ENCODE measurements at regions not wholly inside any gene's neighbourhood (a gene's known extent, or its start where the extent isn't known, plus 50 kb on each side); places are given as distances from the start of the nearest gene placed in this dataset.

DNA sequence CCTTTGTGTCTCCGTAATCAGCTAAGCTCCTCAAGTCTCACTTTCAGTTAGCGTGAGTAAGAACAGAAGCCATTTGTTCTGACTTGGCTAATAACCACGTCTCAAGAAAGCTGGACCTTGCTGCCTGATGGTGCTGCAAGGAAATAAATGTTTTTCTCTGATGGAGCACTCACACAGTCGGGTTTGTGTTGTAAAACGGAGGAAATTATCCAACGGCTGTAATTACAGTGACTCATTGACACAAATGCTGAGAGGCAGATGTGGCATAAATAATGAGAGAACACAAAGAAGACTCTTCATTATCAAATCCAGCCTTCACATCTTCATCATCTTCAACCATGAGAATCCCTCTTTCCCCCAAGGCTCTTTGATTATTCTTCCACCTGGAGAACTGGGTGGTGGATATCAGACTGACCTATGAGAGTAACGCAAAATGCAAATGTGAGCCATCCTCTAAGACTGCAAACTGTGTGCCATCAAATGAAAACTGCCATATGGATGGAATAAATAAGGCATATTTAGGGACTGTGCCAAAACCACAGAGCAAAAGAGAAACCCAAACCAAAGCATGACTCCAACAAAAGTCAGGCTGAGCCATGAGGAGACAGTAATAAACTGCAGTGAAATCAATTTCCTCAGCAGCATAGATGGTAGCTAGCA, 252.6 kb downstream of the RND3 start:
- no peaks in the 10 kb centered on the region for H3K27me3 ChIP-seq (ENCODE audit: control insufficient read depth, insufficient read depth, low read length)
- no peaks in the 10 kb centered on the region for H3K4me1 ChIP-seq (ENCODE audit: control insufficient read depth, insufficient read depth, low read length)
- no peaks in the 10 kb centered on the region for H3K9me3 ChIP-seq (ENCODE audit: control insufficient read depth, low read depth, low read length)
- no peak overlapping the region for H3K4me3 ChIP-seq (ENCODE audit: low read length)
- no peak overlapping the region for H3K27ac ChIP-seq (ENCODE audit: low read length)
- 45% methylated on average over 4 of the region's 7 CpGs for WGBS (ENCODE audit: insufficient coverage, low lambda C conversion rate)
- DNase-seq, result peak; percentile 29 to 64
- H3K36me3 ChIP-seq (ENCODE audit: control insufficient read depth, insufficient read depth, low read length), result no peaks in the 10 kb centered on the region

DNA sequence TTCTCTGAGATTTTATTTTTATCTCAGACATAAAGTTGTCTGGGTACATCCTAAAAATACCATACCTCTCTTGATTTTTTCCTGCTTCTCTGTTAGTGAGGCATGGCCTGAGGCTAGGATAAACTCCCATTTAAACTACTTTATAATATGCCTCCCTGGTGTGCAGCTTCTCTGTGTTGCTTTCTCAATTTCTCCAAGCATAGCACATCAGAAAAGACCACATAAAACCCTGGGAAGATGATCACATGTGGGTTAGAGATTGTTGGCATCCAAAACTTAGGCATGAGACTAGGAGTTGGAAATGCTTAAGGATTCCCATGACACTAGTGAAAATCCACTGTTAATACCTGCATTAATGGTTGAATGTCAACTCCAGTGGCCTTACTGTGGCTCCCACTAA, 254.6 kb downstream of the RND3 start:
- Histone ChIP-seq H3K4me3 (ENCODE audit: low read length) (no peak overlapping the region), H3K9me3 (ENCODE audit: control insufficient read depth, low read depth, low read length) (no peaks in the 10 kb centered on the region), H3K27me3 (ENCODE audit: control insufficient read depth, insufficient read depth, low read length) (no peaks in the 10 kb centered on the region), H3K4me1 (ENCODE audit: control insufficient read depth, insufficient read depth, low read length) (no peaks in the 10 kb centered on the region), H3K27ac (ENCODE audit: low read length) (no peak overlapping the region), H3K36me3 (ENCODE audit: control insufficient read depth, insufficient read depth, low read length) (no peaks in the 10 kb centered on the region)
- DNase-seq, result no peak

DNA sequence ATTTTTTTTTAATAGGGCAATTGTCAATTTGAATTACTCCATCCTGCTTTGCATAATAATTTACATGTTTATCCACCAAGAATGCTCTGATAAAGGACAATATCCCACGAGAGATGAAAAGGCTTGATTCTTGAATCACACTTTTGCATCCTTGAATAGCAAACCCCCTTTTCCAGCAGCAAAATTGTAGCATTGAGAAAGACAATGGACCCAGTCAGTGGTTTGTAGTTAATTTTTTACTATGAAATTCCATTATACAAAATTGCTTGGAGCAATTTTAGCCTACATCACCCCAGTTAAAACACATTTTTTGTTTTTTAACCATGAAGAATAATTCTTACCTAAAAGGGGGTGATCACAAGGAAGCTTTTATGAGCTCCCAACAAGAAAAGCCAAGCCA, 255.1 kb downstream of the RND3 start:
- no peaks in the 10 kb centered on the region for H3K36me3 ChIP-seq (ENCODE audit: control insufficient read depth, insufficient read depth, low read length)
- H3K27ac ChIP-seq (ENCODE audit: low read length), result no peak overlapping the region
- no peak for DNase-seq
- H3K4me3 ChIP-seq (ENCODE audit: low read length), result no peak overlapping the region
- WGBS (ENCODE audit: insufficient coverage, low lambda C conversion rate), result no CpG with 5 or more reads among the region's 1 CpG
- no peaks in the 10 kb centered on the region for H3K9me3 ChIP-seq (ENCODE audit: control insufficient read depth, low read depth, low read length)
- no peaks in the 10 kb centered on the region for H3K27me3 ChIP-seq (ENCODE audit: control insufficient read depth, insufficient read depth, low read length)
- H3K4me1 ChIP-seq (ENCODE audit: control insufficient read depth, insufficient read depth, low read length), result no peaks in the 10 kb centered on the region

GRCh38 chr2:150230616-150231015, 256.9 kb downstream of the RND3 start:
- Histone ChIP-seq H3K27ac (ENCODE audit: low read length) (no peak overlapping the region), H3K27me3 (ENCODE audit: control insufficient read depth, insufficient read depth, low read length) (no peaks in the 10 kb centered on the region), H3K36me3 (ENCODE audit: control insufficient read depth, insufficient read depth, low read length) (no peaks in the 10 kb centered on the region), H3K4me3 (ENCODE audit: low read length) (no peak overlapping the region), H3K9me3 (ENCODE audit: control insufficient read depth, low read depth, low read length) (no peaks in the 10 kb centered on the region), H3K4me1 (ENCODE audit: control insufficient read depth, insufficient read depth, low read length) (no peaks in the 10 kb centered on the region)
- 100% methylated on average over 1 of the region's 1 CpG for WGBS (ENCODE audit: insufficient coverage, low lambda C conversion rate)
- no peak for DNase-seq

DNA sequence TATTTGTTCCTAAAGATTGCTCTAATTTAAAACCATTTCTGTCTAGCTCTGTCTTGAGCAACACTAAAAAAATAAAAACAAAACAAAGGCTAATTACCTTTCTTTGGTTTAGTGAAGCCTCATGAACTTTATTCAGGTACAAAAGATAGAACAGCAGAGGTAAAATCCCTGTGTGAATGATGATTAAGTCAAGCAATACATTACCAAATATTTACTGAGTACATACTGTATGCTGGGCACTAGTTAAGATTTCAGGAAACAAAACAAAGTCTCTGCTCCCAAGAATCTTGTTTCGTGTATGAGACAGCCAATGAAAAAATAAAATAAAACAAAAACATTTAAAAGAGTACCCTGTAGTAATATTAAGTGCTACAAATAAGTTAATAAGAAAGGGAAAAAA, 257.5 kb downstream of the RND3 start:
- WGBS (ENCODE audit: insufficient coverage, low lambda C conversion rate), result no CpG with 5 or more reads among the region's 1 CpG
- no peak overlapping the region for H3K27ac ChIP-seq (ENCODE audit: low read length)
- H3K9me3 ChIP-seq (ENCODE audit: control insufficient read depth, low read depth, low read length), result no peaks in the 10 kb centered on the region
- H3K4me3 ChIP-seq (ENCODE audit: low read length), result no peak overlapping the region
- no peaks in the 10 kb centered on the region for H3K4me1 ChIP-seq (ENCODE audit: control insufficient read depth, insufficient read depth, low read length)
- no peaks in the 10 kb centered on the region for H3K36me3 ChIP-seq (ENCODE audit: control insufficient read depth, insufficient read depth, low read length)
- no peaks in the 10 kb centered on the region for H3K27me3 ChIP-seq (ENCODE audit: control insufficient read depth, insufficient read depth, low read length)
- DNase-seq, result no peak

- Histone ChIP-seq H3K27ac (ENCODE audit: low read length) (no peak overlapping the region), H3K4me1 (ENCODE audit: control insufficient read depth, insufficient read depth, low read length) (no peaks in the 10 kb centered on the region), H3K9me3 (ENCODE audit: control insufficient read depth, low read depth, low read length) (no peaks in the 10 kb centered on the region), H3K36me3 (ENCODE audit: control insufficient read depth, insufficient read depth, low read length) (no peaks in the 10 kb centered on the region), H3K4me3 (ENCODE audit: low read length) (no peak overlapping the region), H3K27me3 (ENCODE audit: control insufficient read depth, insufficient read depth, low read length) (no peaks in the 10 kb centered on the region)
- 43% methylated on average over 1 of the region's 1 CpG for WGBS (ENCODE audit: insufficient coverage, low lambda C conversion rate)
- DNase-seq, result no peak
Observed at GRCh38 chr2:150228936-150229335, 258.5 kb downstream of the RND3 start.

- Histone ChIP-seq H3K4me1 (ENCODE audit: control insufficient read depth, insufficient read depth, low read length) (no peaks in the 10 kb centered on the region), H3K4me3 (ENCODE audit: low read length) (no peak overlapping the region), H3K36me3 (ENCODE audit: control insufficient read depth, insufficient read depth, low read length) (no peaks in the 10 kb centered on the region), H3K27ac (ENCODE audit: low read length) (no peak overlapping the region), H3K9me3 (ENCODE audit: control insufficient read depth, low read depth, low read length) (no peaks in the 10 kb centered on the region), H3K27me3 (ENCODE audit: control insufficient read depth, insufficient read depth, low read length) (no peaks in the 10 kb centered on the region)
- no CpG with 5 or more reads among the region's 1 CpG for WGBS (ENCODE audit: insufficient coverage, low lambda C conversion rate)
- no peak for DNase-seq
Observed at GRCh38 chr2:150225030-150225429, 262.4 kb downstream of the RND3 start.

DNA sequence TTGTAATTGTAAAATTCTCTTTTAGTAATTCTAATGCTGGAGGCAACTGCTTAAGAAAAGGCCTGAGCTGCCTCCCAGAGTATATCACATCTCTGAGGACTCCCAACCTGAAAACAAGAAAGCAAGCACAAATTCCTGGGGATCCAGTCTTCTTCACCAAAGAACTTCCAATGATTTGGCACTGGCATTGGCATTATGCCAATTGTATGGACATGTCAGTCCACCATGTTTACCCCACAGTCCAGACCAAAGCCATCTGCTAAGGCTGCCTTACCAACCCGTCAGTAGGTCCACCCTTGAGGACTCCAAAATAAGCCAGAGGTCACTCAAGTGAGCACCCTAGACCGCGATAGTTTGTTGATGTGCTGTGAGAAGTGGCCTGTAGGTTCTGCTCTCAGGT, 263.1 kb downstream of the RND3 start:
- no CpG with 5 or more reads among the region's 3 CpGs for WGBS (ENCODE audit: insufficient coverage, low lambda C conversion rate)
- no peak overlapping the region for H3K4me3 ChIP-seq (ENCODE audit: low read length)
- DNase-seq, result no peak
- no peaks in the 10 kb centered on the region for H3K27me3 ChIP-seq (ENCODE audit: control insufficient read depth, insufficient read depth, low read length)
- no peaks in the 10 kb centered on the region for H3K36me3 ChIP-seq (ENCODE audit: control insufficient read depth, insufficient read depth, low read length)
- H3K4me1 ChIP-seq (ENCODE audit: control insufficient read depth, insufficient read depth, low read length), result no peaks in the 10 kb centered on the region
- H3K9me3 ChIP-seq (ENCODE audit: control insufficient read depth, low read depth, low read length), result no peaks in the 10 kb centered on the region
- no peak overlapping the region for H3K27ac ChIP-seq (ENCODE audit: low read length)

DNA sequence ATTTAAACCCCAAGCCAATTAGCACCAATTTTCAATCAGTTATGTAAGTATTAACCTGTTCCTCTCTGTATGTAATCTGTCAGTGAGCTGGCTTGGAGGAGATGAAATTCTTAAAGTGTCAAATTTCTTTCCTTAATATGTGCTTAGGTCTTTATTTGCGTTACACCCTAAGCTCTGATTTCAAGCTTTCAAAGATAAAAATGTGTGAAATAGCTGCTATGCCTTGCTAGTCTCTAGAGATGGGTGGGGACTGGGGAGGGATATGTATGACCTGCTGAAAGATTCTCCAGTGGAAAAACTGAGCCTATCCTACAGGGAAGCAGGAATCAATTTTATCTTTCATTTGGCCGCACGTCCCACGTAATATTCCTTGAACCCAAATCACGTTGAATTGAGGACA, 264.5 kb downstream of the RND3 start:
- Histone ChIP-seq H3K36me3 (ENCODE audit: control insufficient read depth, insufficient read depth, low read length) (no peaks in the 10 kb centered on the region), H3K27me3 (ENCODE audit: control insufficient read depth, insufficient read depth, low read length) (no peaks in the 10 kb centered on the region), H3K4me3 (ENCODE audit: low read length) (no peak overlapping the region), H3K27ac (ENCODE audit: low read length) (no peak overlapping the region), H3K4me1 (ENCODE audit: control insufficient read depth, insufficient read depth, low read length) (no peaks in the 10 kb centered on the region), H3K9me3 (ENCODE audit: control insufficient read depth, low read depth, low read length) (no peaks in the 10 kb centered on the region)
- no peak for DNase-seq
- whole genome bisulfite sequencing (ENCODE audit: insufficient coverage, low lambda C conversion rate), result 100% methylated on average over 5 of the region's 5 CpGs

GRCh38 chr2:150222379-150222778, 265.1 kb downstream of the RND3 start:
- H3K9me3 ChIP-seq (ENCODE audit: control insufficient read depth, low read depth, low read length), result no peaks in the 10 kb centered on the region
- DNase-seq, result no peak
- H3K36me3 ChIP-seq (ENCODE audit: control insufficient read depth, insufficient read depth, low read length), result no peaks in the 10 kb centered on the region
- no peak overlapping the region for H3K27ac ChIP-seq (ENCODE audit: low read length)
- 100% methylated on average over 2 of the region's 6 CpGs for WGBS (ENCODE audit: insufficient coverage, low lambda C conversion rate)
- H3K4me3 ChIP-seq (ENCODE audit: low read length), result no peak overlapping the region
- no peaks in the 10 kb centered on the region for H3K27me3 ChIP-seq (ENCODE audit: control insufficient read depth, insufficient read depth, low read length)
- H3K4me1 ChIP-seq (ENCODE audit: control insufficient read depth, insufficient read depth, low read length), result no peaks in the 10 kb centered on the region

GRCh38 chr2:150219861-150220260, 267.6 kb downstream of the RND3 start:
- H3K4me1 ChIP-seq (ENCODE audit: control insufficient read depth, insufficient read depth, low read length), result no peaks in the 10 kb centered on the region
- H3K27ac ChIP-seq (ENCODE audit: low read length), result no peak overlapping the region
- H3K27me3 ChIP-seq (ENCODE audit: control insufficient read depth, insufficient read depth, low read length), result no peaks in the 10 kb centered on the region
- no peak overlapping the region for H3K4me3 ChIP-seq (ENCODE audit: low read length)
- no peak for DNase-seq
- H3K9me3 ChIP-seq (ENCODE audit: control insufficient read depth, low read depth, low read length), result no peaks in the 10 kb centered on the region
- WGBS (ENCODE audit: insufficient coverage, low lambda C conversion rate), result no CpG with 5 or more reads among the region's 2 CpGs
- no peaks in the 10 kb centered on the region for H3K36me3 ChIP-seq (ENCODE audit: control insufficient read depth, insufficient read depth, low read length)
